Kidney (tissue), 13 donors: ENCODE measurements at regions not wholly inside any gene's neighbourhood (a gene's known extent, or its start where the extent isn't known, plus 50 kb on each side); places are given as distances from the start of the nearest gene placed in this dataset.

Experiments
- DNase-seq, 5 donors: peaks; one replicate each; pipeline ENCODE4 v3.0.0-alpha.2; 2013 to 2020
- FAIRE-seq: peaks from 2 replicates; lab custom pipeline; 2012; peaks lifted over from hg19 to GRCh38; lab: Jason Lieb, UNC
- H3K27ac ChIP-seq, 2 donors: one replicate each; pipeline ENCODE4 v1.7.0; 2013; ENCODE audit warnings: low read depth in 2 of 2, low read length in 2 of 2, inconsistent platforms in 1 of 2
- H3K27me3 ChIP-seq: one replicate; pipeline ENCODE4 v1.7.1; 2013; ENCODE audit warnings: low read length, inconsistent platforms; ENCODE audit not compliant: control insufficient read depth, insufficient read depth
- H3K36me3 ChIP-seq, 3 donors: one replicate each; pipeline versions ENCODE4 v1.7.0 to v1.7.1; 2013; ENCODE audit warnings: low read length in 3 of 3, control low read depth in 1 of 3, inconsistent platforms in 1 of 3; ENCODE audit not compliant: insufficient read depth in 3 of 3, control insufficient read depth in 2 of 3
- H3K4me1 ChIP-seq, 3 donors: one replicate each; pipeline versions ENCODE4 v1.7.0 to v1.7.1; 2013; ENCODE audit warnings: low read length in 3 of 3, inconsistent platforms in 1 of 3, low read depth in 1 of 3; ENCODE audit not compliant: control insufficient read depth in 2 of 3, insufficient read depth in 2 of 3
- H3K4me3 ChIP-seq, 3 donors: one replicate each; pipeline versions ENCODE4 v1.7.0 to v1.8.1; 2013; ENCODE audit warnings: low read length in 3 of 3, control low read depth in 1 of 3, inconsistent platforms in 1 of 3
- H3K9ac ChIP-seq, 3 donors: one replicate each; pipeline versions ENCODE4 v1.7.0 to v1.7.1; 2013; ENCODE audit warnings: low read length in 3 of 3, control low read depth in 1 of 3, inconsistent platforms in 1 of 3
- H3K9me3 ChIP-seq, 3 donors: one replicate each; pipeline versions ENCODE4 v1.7.0 to v1.7.1; 2013; ENCODE audit warnings: low read length in 3 of 3, control low read depth in 1 of 3, inconsistent platforms in 1 of 3; ENCODE audit not compliant: control insufficient read depth in 2 of 3, insufficient read depth in 1 of 3
- CTCF ChIP-seq: IDR thresholded peaks from 3 replicates; pipeline ENCODE4 v1.5.1; 2012; ENCODE audit warnings: mild to moderate bottlenecking, moderate library complexity, borderline replicate concordance; ENCODE audit not compliant: insufficient read depth; ENCODE audit errors: extremely low read depth
- intact Hi-C: fragments of 100-400 bp; cut with DNase I; formaldehyde crosslinking; loops from one replicate; pipeline ENCODE4 v1.11.1; 2022
- donor health status: control.
- donor health status: control.
- donor health status: control.
- donor health status: control.
- donor health status: control.
- donor health status: DM: yes; HTN: yes; CAD: no.
- donor health status: Normal renal cell carcinoma (clear cell type).

DNA sequence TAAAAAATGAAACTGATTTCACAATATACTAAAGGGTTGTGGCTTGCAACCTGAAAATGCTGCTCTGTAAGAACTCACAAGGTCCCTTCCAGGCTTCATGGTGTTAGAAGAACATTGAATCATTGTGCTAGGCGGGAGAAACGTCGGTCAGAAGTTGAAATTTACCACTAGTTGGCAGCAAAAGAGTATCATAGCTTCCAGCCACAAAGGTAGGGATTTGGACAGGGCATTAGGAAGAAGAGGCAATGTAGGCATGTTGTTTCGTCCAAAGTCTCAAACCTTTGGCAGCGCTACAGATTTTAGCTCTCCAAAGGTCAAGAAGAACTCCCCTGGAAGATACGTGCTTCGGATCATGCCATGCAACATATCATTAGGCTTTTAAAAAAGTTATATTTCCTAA is 62.5 kb upstream of the ZP4 start:
- FAIRE-seq (peak; percentile 38), DNase-seq (no peak)
- H3K9me3 ChIP-seq: no peaks in the 10 kb centered on the region
- no peak overlapping the region for H3K4me3 ChIP-seq
- intact Hi-C loops: no loop called here
- H3K9ac ChIP-seq: no peak overlapping the region
- H3K36me3 ChIP-seq: no peaks in the 10 kb centered on the region
- TF ChIP-seq CTCF: peak; percentile 37
- H3K27me3 ChIP-seq: no peaks in the 10 kb centered on the region
- peaks cover 0 to 3% (median 0%) of the 10 kb centered on the region in 3 donors for H3K4me1 ChIP-seq
- no peak overlapping the region for H3K27ac ChIP-seq
